Duodenal mucosa (tissue), 2 donors: ENCODE measurements at regions not wholly inside any gene's neighbourhood (a gene's known extent, or its start where the extent isn't known, plus 50 kb on each side); places are given as distances from the start of the nearest gene placed in this dataset.

ENCODE experiments used
- H3K27ac ChIP-seq: one replicate; pipeline ENCODE4 v1.7.0; 2013; ENCODE audit warnings: low read depth, low read length
- H3K27me3 ChIP-seq, 2 donors: one replicate each; pipeline ENCODE4 v1.7.0; 2013; ENCODE audit warnings: low read length in 2 of 2, control low read depth in 1 of 2; ENCODE audit not compliant: insufficient read depth in 2 of 2, control insufficient read depth in 1 of 2
- H3K36me3 ChIP-seq, 2 donors: one replicate each; pipeline ENCODE4 v1.7.0; 2013; ENCODE audit warnings: low read length in 2 of 2, control low read depth in 1 of 2; ENCODE audit not compliant: insufficient read depth in 2 of 2, control insufficient read depth in 1 of 2
- H3K4me1 ChIP-seq, 2 donors: one replicate each; pipeline ENCODE4 v1.7.0; 2013; ENCODE audit warnings: low read length in 2 of 2, control low read depth in 1 of 2; ENCODE audit not compliant: insufficient read depth in 2 of 2, control insufficient read depth in 1 of 2
- H3K4me3 ChIP-seq, 2 donors: one replicate each; pipeline ENCODE4 v1.7.0; 2013; ENCODE audit warnings: low read length in 2 of 2, low read depth in 1 of 2
- H3K9ac ChIP-seq, 2 donors: one replicate each; pipeline ENCODE4 v1.7.0; 2013; ENCODE audit warnings: low read length in 2 of 2, low read depth in 1 of 2
- H3K9me3 ChIP-seq, 2 donors: one replicate each; pipeline ENCODE4 v1.7.0; 2013; ENCODE audit warnings: low read length in 2 of 2, control low read depth in 1 of 2; ENCODE audit not compliant: control insufficient read depth in 1 of 2

DNA sequence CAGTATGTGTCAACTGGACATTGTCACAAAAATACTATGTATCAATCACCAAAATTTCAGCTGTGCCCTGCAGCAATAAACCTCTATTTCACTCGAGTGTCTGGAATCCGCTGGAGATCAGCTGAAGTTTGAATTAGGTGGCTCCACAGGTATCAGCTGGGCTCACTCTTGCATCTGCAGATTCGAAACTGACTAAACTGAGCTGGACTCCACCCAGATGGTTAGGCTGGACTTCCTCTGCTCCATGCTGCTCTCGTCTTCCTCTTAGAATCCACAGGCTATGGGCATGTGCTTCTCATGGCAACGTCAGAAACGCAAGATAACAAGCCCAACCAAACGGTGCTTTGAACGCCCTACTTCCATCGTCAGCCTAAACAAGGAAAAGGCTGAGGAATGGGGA is 565.3 kb upstream of the ROBO2 start:
- Histone ChIP-seq H3K4me1 (no peaks in the 10 kb centered on the region), H3K9ac (no peak overlapping the region), H3K4me3 (no peak overlapping the region), H3K27ac (no peak overlapping the region), H3K36me3 (no peaks in the 10 kb centered on the region), H3K27me3 (no peaks in the 10 kb centered on the region), H3K9me3 (peaks cover 0 to 4% of the 10 kb centered on the region in 2 donors)

- no peak overlapping the region for H3K27ac ChIP-seq
- no peaks in the 10 kb centered on the region for H3K4me1 ChIP-seq
- no peak overlapping the region for H3K9ac ChIP-seq
These were observed 560.7 kb upstream of the ROBO2 start for GRCh38 chr3:76479161-76479650.

DNA sequence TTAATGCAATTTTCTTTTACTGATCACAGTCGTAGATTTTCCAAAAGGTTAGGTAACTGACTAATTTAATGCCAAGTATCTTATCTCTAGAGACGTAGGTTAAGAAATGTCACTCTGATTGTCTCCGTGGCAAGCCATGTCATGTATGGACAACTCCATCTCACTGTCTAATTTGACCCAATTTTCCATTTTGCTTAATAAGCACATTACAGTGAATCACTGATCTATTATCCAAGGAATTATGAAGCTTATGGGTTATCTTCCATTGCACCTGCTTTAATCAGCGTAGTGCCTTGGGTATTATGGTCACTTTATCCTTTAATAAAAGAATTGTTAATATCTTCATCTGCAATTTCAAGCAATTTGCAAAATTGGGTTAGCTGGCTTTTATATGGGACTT is 557.4 kb upstream of the ROBO2 start:
- H3K4me3 ChIP-seq: no peak overlapping the region
- H3K36me3 ChIP-seq: no peaks in the 10 kb centered on the region
- no peak overlapping the region for H3K27ac ChIP-seq
- no peaks in the 10 kb centered on the region for H3K4me1 ChIP-seq
- no peak overlapping the region for H3K9ac ChIP-seq
- no peaks in the 10 kb centered on the region for H3K9me3 ChIP-seq
- no peaks in the 10 kb centered on the region for H3K27me3 ChIP-seq

More at GRCh38 chr3:76479161-76479650, 560.7 kb upstream of the ROBO2 start:
- H3K4me3 ChIP-seq: no peak overlapping the region
- no peaks in the 10 kb centered on the region for H3K9me3 ChIP-seq
- no peaks in the 10 kb centered on the region for H3K27me3 ChIP-seq
- H3K36me3 ChIP-seq: no peaks in the 10 kb centered on the region

GRCh38 chr3:76487446-76487845 is 552.5 kb upstream of the ROBO2 start:
- H3K27me3 ChIP-seq: no peaks in the 10 kb centered on the region
- H3K9ac ChIP-seq: no peak overlapping the region
- peaks cover 0 to 4% of the 10 kb centered on the region in 2 donors for H3K9me3 ChIP-seq
- no peaks in the 10 kb centered on the region for H3K4me1 ChIP-seq
- no peak overlapping the region for H3K4me3 ChIP-seq
- no peaks in the 10 kb centered on the region for H3K36me3 ChIP-seq
- no peak overlapping the region for H3K27ac ChIP-seq

DNA sequence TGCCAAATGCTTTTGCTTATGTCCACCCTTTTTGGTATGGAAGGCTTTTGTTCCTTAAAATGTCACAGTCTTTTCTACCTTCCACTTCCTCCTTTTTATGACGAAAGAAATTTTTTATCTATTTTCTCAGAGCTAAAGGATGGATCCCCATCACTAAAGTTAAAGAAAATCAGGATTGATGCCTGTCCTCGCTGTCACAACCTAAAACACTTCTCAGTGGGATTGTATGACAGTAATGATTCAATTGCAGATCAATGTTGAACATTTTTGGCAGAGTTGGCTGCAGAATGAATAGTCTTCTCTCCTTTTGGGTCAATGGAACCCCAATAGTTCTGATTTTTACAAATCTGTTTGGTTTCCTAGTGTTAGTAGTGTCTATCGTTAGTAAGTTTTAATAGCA is 549.8 kb upstream of the ROBO2 start:
- Histone ChIP-seq H3K4me1 (no peaks in the 10 kb centered on the region), H3K9ac (no peak overlapping the region), H3K27me3 (no peaks in the 10 kb centered on the region), H3K27ac (no peak overlapping the region), H3K4me3 (no peak overlapping the region), H3K36me3 (no peaks in the 10 kb centered on the region), H3K9me3 (peaks cover 0 to 4% of the 10 kb centered on the region in 2 donors)

GRCh38 chr3:76495216-76495615 is 544.7 kb upstream of the ROBO2 start:
- Histone ChIP-seq H3K9me3 (no peaks in the 10 kb centered on the region), H3K27me3 (no peaks in the 10 kb centered on the region), H3K36me3 (no peaks in the 10 kb centered on the region), H3K27ac (no peak overlapping the region), H3K4me3 (no peak overlapping the region), H3K9ac (no peak overlapping the region), H3K4me1 (no peaks in the 10 kb centered on the region)

DNA sequence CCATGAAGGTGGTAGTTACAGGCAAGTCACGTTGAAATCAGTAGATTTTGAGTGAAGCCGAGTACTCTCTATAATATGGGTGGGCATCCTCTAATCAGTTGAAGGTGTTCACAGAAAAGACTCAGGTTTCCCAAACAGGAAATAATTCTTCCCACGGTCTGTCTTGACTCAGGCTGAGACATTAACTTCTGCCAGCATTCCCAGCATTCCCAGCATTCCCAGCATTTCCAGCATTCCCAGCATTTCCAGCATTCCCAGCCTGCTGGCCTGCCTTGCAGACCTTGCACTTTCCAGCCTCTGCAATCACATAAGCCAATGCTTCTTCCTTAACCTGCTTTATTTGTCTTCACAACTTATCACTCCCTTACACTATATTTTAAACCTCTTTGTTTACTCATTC is 542.3 kb upstream of the ROBO2 start:
- Histone ChIP-seq H3K27ac (no peak overlapping the region), H3K9me3 (no peaks in the 10 kb centered on the region), H3K27me3 (no peaks in the 10 kb centered on the region), H3K9ac (no peak overlapping the region), H3K4me3 (no peak overlapping the region), H3K4me1 (no peaks in the 10 kb centered on the region), H3K36me3 (no peaks in the 10 kb centered on the region)

- Histone ChIP-seq H3K9ac (no peak overlapping the region), H3K27ac (no peak overlapping the region), H3K27me3 (no peaks in the 10 kb centered on the region), H3K4me3 (no peak overlapping the region), H3K36me3 (no peaks in the 10 kb centered on the region), H3K4me1 (no peaks in the 10 kb centered on the region), H3K9me3 (no peaks in the 10 kb centered on the region)
These were observed 539.1 kb upstream of the ROBO2 start for GRCh38 chr3:76500746-76501275.

- H3K4me1 ChIP-seq: no peaks in the 10 kb centered on the region
- H3K4me3 ChIP-seq: no peak overlapping the region
- H3K27me3 ChIP-seq: no peaks in the 10 kb centered on the region
- H3K9ac ChIP-seq: no peak overlapping the region
- no peak overlapping the region for H3K27ac ChIP-seq
- no peaks in the 10 kb centered on the region for H3K9me3 ChIP-seq
- H3K36me3 ChIP-seq: no peaks in the 10 kb centered on the region
These were observed 538.6 kb upstream of the ROBO2 start for GRCh38 chr3:76501315-76501714.

DNA sequence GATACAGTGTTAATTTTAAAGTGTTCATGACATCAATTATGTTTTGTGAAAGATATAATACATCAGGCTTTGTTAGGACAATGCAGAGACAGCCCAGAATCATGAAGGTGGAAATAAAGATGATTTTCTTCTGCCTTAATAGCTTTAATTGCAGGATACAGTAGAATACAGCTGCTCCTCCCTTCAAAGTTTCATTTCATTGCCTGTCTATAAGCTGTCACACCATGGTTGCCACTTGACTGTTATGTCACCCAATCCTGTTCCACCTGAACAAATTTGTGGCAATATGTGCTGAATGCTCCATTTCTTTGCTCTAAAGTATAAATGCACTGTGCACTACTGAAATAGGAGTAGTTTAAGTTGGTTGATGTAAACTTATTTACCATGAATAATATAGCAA is 537.8 kb upstream of the ROBO2 start:
- H3K4me3 ChIP-seq: no peak overlapping the region
- no peaks in the 10 kb centered on the region for H3K4me1 ChIP-seq
- H3K27ac ChIP-seq: no peak overlapping the region
- no peaks in the 10 kb centered on the region for H3K36me3 ChIP-seq
- H3K9ac ChIP-seq: no peak overlapping the region
- H3K27me3 ChIP-seq: no peaks in the 10 kb centered on the region
- H3K9me3 ChIP-seq: no peaks in the 10 kb centered on the region
